DOHH2 (cell line): ENCODE measurements at regions not wholly inside any gene's neighbourhood (a gene's known extent, or its start where the extent isn't known, plus 50 kb on each side); places are given as distances from the start of the nearest gene placed in this dataset.

Experiments used
- EZH2phosphoT487 ChIP-seq: fragments of 200-600 bp; sonication (generic); IDR thresholded peaks from 2 replicates; pipeline ENCODE4 v1.6.1; 2017; ENCODE audit warnings: borderline replicate concordance, mild to moderate bottlenecking, antibody characterized with exemption, low read length, moderate library complexity, mixed read lengths
- TF ChIP-seq, protein P1 (sequence below): fragments of 200-600 bp; sonication (generic); IDR thresholded peaks from one replicate; pipeline ENCODE4 v1.5.1; 2014; ENCODE audit warnings: antibody characterized with exemption, mild to moderate bottlenecking, low read depth, low read length; ENCODE audit not compliant: poor library complexity, severe bottlenecking

- TF ChIP-seq, protein P1, sequence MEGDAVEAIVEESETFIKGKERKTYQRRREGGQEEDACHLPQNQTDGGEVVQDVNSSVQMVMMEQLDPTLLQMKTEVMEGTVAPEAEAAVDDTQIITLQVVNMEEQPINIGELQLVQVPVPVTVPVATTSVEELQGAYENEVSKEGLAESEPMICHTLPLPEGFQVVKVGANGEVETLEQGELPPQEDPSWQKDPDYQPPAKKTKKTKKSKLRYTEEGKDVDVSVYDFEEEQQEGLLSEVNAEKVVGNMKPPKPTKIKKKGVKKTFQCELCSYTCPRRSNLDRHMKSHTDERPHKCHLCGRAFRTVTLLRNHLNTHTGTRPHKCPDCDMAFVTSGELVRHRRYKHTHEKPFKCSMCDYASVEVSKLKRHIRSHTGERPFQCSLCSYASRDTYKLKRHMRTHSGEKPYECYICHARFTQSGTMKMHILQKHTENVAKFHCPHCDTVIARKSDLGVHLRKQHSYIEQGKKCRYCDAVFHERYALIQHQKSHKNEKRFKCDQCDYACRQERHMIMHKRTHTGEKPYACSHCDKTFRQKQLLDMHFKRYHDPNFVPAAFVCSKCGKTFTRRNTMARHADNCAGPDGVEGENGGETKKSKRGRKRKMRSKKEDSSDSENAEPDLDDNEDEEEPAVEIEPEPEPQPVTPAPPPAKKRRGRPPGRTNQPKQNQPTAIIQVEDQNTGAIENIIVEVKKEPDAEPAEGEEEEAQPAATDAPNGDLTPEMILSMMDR, result no peak
- no peak for TF ChIP-seq EZH2phosphoT487
These were observed 167.5 kb downstream of the BTG1 start for GRCh38 chr12:91978143-91978542.
